Frontal cortex (tissue), 3 donors: ENCODE measurements at regions not wholly inside any gene's neighbourhood (a gene's known extent, or its start where the extent isn't known, plus 50 kb on each side); places are given as distances from the start of the nearest gene placed in this dataset.
"Not testable (repeated sequence)": the region's sequence is repeated elsewhere in the genome, so short reads cannot be mapped to it uniquely, and the experiment has no call there.

Experiments
- DNase-seq, 2 donors: peaks; one replicate each; pipeline ENCODE4 v3.0.0; 2012; ENCODE audit warnings: low spot score in 2 of 2
- FAIRE-seq: peaks from 2 replicates; lab custom pipeline; 2012; peaks lifted over from hg19 to GRCh38; lab: Jason Lieb, UNC
- donor health status: control.
- donor health status: control.
- donor health status: control.

- no peak for DNase-seq
- FAIRE-seq: no peak
Measured at GRCh38 chr16:62288990-62289629, 252.9 kb upstream of the CDH8 start.

GRCh38 chr16:62280506-62280905 lies 244.3 kb upstream of the CDH8 start:
- DNase-seq: no peak
- no peak for FAIRE-seq

DNA sequence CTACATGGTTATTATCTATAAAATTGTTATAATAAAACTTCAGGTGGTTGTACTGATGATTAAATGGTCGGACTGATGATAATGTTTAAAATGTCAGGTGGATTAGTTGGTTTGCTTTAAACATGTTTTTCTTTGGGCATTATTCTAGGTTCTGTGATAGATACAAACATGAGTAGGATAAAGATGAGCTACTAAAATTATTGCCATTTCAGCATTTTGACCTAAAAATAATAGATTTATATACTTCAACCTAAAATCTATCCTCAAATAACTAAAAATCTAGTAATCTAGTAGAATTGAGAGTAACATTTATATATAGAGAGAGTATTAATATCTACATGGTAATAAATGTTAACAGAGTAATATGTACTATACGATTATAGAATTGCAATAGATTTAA lies 241.7 kb upstream of the CDH8 start:
- DNase-seq: no peak
- no peak for FAIRE-seq

DNA sequence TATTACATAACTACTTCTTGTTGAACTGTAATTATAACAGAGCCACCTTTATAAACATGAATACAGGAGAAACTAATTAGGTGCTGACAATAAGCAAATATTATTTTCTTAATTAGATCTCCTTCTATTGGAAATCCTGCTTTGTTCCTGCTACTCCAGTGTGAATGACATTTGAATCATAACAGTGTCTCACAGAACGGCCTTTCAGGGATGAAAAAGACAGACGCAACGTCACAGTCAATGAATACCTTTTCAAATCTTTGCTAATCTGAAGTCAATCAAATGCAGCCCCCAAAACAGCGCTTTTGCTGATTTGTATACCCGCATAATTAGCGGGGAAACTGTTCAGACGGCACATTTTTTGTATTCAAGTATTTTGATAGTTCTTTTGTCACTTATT lies 240.4 kb upstream of the CDH8 start:
- DNase-seq (no peak), FAIRE-seq (no peak)

DNA sequence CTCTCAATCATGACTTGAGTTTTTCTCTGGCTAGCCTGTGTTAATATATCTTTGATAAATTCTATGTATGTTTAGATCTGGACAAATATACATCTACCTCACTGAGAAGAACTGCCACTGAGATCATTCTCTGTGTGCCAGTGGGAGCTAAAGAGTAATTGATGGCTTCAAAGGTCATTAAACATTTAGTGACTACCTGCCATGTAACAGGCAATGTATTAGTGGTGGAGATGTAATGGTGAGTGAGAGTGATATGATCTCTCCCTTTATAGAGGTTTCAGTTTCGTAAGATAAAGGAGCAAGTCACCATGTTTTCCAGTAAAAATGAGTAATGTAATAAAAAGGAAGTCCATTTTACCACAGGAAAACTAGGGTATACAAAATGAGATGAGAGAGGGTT lies 235.8 kb upstream of the CDH8 start:
- no peak for DNase-seq

DNA sequence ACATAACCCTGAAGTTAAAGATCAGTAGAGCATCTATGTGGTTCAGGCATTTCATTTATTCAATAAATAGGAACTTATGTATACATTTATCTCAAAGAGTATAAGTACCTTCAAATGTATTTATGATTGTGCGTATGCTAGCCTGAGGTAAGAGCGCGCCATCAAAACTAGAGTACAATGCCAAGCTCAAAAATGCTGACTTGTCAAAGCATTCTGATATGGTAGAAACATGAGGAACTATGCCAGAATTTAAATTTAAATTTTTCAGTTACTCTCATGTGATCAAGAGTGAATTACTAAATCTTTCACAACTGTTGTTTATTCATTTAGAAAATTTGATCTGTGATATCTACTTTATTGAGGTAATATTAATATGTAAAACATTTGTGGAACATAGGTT lies 225.5 kb upstream of the CDH8 start:
- no peak for DNase-seq
- no peak for FAIRE-seq

More for the DNA sequence above, 235.8 kb upstream of the CDH8 start:
- no peak for FAIRE-seq

DNA sequence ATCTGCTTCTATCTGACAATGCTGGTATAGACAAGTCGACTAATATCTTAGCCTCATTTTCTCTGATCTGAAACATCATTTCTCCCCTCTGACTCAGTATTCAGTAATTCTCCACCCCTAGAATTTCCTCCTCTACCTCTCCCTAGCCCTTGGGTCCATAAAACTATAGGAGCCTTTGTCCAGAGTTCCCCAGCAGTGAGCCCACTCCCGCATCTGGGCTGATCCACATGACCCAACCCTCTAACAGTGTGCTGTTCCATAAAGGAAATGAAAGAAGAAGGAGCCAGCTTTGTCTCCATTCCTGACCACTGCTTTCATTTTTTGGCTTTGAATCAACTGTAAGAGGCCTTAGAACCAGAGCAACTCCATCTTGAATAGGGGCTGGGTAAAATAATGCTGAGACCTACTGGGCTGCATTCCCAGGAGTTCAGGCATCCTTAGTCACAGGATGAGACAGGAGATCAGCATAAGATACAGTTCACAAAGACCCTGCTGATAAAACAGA lies 222.7 kb upstream of the CDH8 start:
- DNase-seq, FAIRE-seq: not testable (repeated sequence)

DNA sequence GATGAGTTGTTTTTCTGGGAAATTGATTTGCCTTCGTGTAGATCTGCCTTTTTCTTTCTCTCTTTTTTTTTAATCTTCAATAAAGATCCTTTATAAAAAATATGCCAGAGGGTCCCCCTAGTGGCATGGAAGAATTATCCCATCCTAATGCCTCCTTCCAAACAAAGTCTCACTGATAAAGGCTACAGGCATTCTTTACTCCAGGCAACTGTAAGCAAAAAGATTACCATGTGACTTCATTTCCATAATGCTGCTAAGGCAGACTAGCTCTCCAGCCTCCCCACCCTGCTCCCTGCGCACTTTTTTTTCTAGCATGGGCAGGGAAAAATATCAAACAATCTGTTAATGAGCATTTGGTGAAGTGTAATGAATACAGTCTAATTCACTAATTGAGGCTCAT lies 220.2 kb upstream of the CDH8 start:
- no peak for FAIRE-seq
- no peak for DNase-seq

DNA sequence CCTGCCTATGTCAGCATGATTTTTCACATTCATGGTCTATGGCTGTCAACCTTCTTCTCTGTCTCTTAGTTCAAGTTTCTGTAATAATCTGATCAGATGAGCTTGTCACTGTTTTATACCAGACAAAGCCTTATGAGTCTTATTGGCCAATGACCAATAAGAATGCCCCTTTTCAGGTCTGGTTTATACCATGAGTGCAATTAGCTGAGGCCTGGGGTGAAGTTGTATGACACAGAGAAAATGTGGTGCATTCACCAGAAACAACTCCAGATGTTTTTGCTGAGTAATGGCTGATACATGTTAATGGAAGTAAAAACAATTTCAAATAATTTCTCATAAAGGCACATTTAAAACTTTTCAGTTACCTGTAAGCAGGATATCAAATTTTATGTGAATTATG lies 218.6 kb upstream of the CDH8 start:
- FAIRE-seq (no peak), DNase-seq (no peak)

- FAIRE-seq (no peak), DNase-seq (no peak)
Measured at GRCh38 chr16:62254372-62254771, 218.1 kb upstream of the CDH8 start.

DNA sequence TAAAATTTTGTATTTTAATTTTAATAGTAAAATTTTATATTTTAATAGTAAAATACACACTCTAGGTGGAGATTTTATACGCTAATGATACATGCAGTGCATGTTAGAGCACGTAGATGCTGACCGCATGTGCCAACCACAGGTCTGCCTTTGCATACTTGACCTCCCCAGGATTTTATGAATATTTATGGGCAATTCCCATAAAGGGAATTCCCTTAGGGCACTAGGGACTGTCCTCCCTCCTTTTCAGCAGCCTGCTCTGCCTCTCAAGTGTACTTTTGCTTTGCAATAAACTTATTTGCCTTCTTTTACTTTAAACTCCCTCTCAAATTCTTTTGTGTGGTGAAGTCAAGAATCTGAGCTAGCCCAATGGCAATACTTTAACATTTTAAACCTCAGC lies 217.7 kb upstream of the CDH8 start:
- DNase-seq (no peak), FAIRE-seq (no peak)

DNA sequence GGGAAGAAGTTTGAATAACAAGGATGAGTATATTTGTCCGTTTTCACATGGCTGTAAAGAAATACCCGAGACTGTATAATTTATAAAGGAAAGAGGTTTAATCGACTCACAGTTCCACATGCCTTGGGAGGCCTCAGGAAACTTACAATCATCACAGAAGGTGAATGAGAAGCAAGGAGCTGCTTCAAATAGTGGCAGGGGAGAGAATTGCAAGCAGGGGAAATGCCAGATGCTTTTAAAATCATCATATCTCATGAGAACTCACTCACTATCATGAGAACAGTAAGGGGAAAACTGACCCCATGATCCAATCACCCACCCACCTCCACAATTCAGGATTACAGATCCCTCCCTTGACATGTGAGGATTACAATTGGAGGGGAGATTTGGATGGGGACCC lies 212.8 kb upstream of the CDH8 start:
- no peak for FAIRE-seq
- DNase-seq: no peak

- FAIRE-seq (no peak), DNase-seq (no peak)
Measured at GRCh38 chr16:62240722-62241121, 204.5 kb upstream of the CDH8 start.

GRCh38 chr16:62225675-62226074 lies 189.4 kb upstream of the CDH8 start:
- DNase-seq (no peak), FAIRE-seq (no peak)

GRCh38 chr16:62224646-62225209 lies 188.5 kb upstream of the CDH8 start:
- FAIRE-seq (no peak), DNase-seq (no peak)

GRCh38 chr16:62216837-62217236 lies 180.6 kb upstream of the CDH8 start:
- DNase-seq (no peak), FAIRE-seq (no peak)

- DNase-seq (no peak), FAIRE-seq (no peak)
Measured at GRCh38 chr16:62213763-62214162, 177.5 kb upstream of the CDH8 start.

DNA sequence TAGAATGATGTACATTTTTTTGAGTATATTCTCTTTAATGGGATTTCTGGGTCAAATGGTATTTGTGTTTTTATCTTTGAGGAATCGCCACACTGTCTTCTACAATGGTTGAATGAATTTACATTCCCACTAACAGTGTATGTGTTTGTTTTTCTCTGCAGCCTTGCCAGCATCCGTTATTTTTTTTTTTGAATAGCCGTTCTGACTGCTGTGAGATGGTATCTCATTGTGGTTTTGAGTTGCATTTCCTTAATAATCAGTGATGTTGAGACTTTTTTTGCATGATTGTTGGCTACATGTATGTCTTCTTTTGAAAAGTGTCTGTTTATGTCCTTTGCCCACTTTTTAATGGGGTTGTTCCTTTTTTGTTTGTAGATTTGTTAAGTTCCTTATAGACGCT lies 172.7 kb upstream of the CDH8 start:
- DNase-seq: no peak
- FAIRE-seq: no peak

DNA sequence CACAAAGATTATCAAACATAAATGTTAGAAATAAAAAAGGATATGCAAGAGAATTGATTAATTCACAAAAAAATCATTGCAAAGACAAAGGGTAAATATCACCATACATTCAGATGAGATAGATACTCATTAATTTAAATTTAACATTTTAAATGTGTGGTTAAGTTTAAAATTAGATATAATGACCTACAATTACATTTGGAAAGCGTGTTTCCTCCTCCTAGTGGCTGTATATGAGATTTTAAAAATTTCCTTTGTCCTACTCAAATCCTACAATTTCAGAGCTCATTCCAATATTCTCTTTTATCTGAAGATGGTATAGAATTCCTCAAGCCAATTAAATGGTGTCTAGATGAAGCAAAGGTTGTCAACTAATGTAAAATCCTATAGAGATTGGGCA lies 169.2 kb upstream of the CDH8 start:
- no peak for FAIRE-seq
- DNase-seq: no peak

GRCh38 chr16:62201911-62202310 lies 165.7 kb upstream of the CDH8 start:
- FAIRE-seq: no peak
- no peak for DNase-seq

- FAIRE-seq: no peak
- DNase-seq: no peak
Measured at GRCh38 chr16:62194828-62195227, 158.6 kb upstream of the CDH8 start.

GRCh38 chr16:62190426-62190825 lies 154.2 kb upstream of the CDH8 start:
- FAIRE-seq: no peak
- DNase-seq: peak in 1 of 2 donors; percentile 11
